H9 (cell line): ENCODE measurements at regions not wholly inside any gene's neighbourhood (a gene's known extent, or its start where the extent isn't known, plus 50 kb on each side); places are given as distances from the start of the nearest gene placed in this dataset.

Source experiments
- DNase-seq: peaks from one replicate; pipeline ENCODE4 v3.0.0-alpha.2; 2017
- H2AFZ ChIP-seq: one replicate; pipeline ENCODE4 v1.6.1; 2013; ENCODE audit warnings: mild to moderate bottlenecking, low read length, control low read depth, moderate library complexity
- H2AK5ac ChIP-seq: 2 replicates; pipeline ENCODE4 v1.6.1; 2013; ENCODE audit warnings: low read length, control low read depth, mixed read lengths; ENCODE audit not compliant: insufficient read length
- H2BK120ac ChIP-seq: one replicate; pipeline ENCODE4 v1.6.1; 2013; ENCODE audit warnings: low read depth, mild to moderate bottlenecking, low read length, control low read depth, inconsistent platforms; ENCODE audit not compliant: poor library complexity, severe bottlenecking
- H2BK12ac ChIP-seq: 2 replicates; pipeline ENCODE4 v1.6.1; 2013; ENCODE audit warnings: low read length, control low read depth, mixed read lengths, low read depth; ENCODE audit not compliant: insufficient read length
- H2BK15ac ChIP-seq: 2 replicates; pipeline ENCODE4 v1.6.1; 2013; ENCODE audit warnings: low read depth, low read length, control low read depth
- H2BK20ac ChIP-seq: one replicate; pipeline ENCODE4 v1.6.1; 2013; ENCODE audit warnings: low read depth, mild to moderate bottlenecking, low read length, control low read depth, inconsistent platforms; ENCODE audit not compliant: poor library complexity, severe bottlenecking
- H2BK5ac ChIP-seq: 2 replicates; pipeline ENCODE4 v1.6.1; 2013; ENCODE audit warnings: low read length, control low read depth, mixed read lengths; ENCODE audit not compliant: insufficient read length
- H3K14ac ChIP-seq: 2 replicates; pipeline ENCODE4 v1.6.1; 2013; ENCODE audit warnings: low read length, control low read depth; ENCODE audit not compliant: insufficient read depth
- H3K18ac ChIP-seq: 2 replicates; pipeline ENCODE4 v1.6.1; 2013; ENCODE audit warnings: low read depth, mild to moderate bottlenecking, mixed read lengths, low read length, control low read depth; ENCODE audit not compliant: insufficient read length
- H3K23ac ChIP-seq: 2 replicates; pipeline ENCODE4 v1.6.1; 2013; ENCODE audit warnings: low read length, control low read depth, mixed read lengths, low read depth; ENCODE audit not compliant: insufficient read length
- H3K23me2 ChIP-seq: 2 replicates; pipeline ENCODE4 v1.6.1; 2013; ENCODE audit warnings: low read depth, mild to moderate bottlenecking, mixed read lengths, low read length, control low read depth; ENCODE audit not compliant: insufficient read length, poor library complexity, severe bottlenecking
- H3K27ac ChIP-seq: 2 replicates; pipeline ENCODE4 v1.5.1; 2013; ENCODE audit warnings: low read length, control low read depth, mixed read lengths, low read depth; ENCODE audit not compliant: insufficient read length
- H3K27me3 ChIP-seq: 2 replicates; pipeline ENCODE4 v1.6.1; 2013; ENCODE audit warnings: low read length, control low read depth, inconsistent platforms; ENCODE audit not compliant: insufficient read depth
- H3K4ac ChIP-seq: 2 replicates; pipeline ENCODE4 v1.6.1; 2013; ENCODE audit warnings: low read depth, mild to moderate bottlenecking, control low read depth, inconsistent platforms, low read length, moderate library complexity
- H3K4me1 ChIP-seq: 2 replicates; pipeline ENCODE4 v1.6.1; 2013; ENCODE audit warnings: low read length, control low read depth, inconsistent platforms; ENCODE audit not compliant: insufficient read depth
- H3K4me2 ChIP-seq: 2 replicates; pipeline ENCODE4 v1.6.1; 2013; ENCODE audit warnings: low read length, control low read depth, mixed read lengths; ENCODE audit not compliant: insufficient read length, insufficient read depth
- H3K56ac ChIP-seq: 2 replicates; pipeline ENCODE4 v1.6.1; 2013; ENCODE audit warnings: low read depth, mild to moderate bottlenecking, mixed read lengths, low read length, control low read depth; ENCODE audit not compliant: insufficient read length
- H3K79me1 ChIP-seq: 2 replicates; pipeline ENCODE4 v1.6.1; 2013; ENCODE audit warnings: low read depth, mild to moderate bottlenecking, moderate library complexity, low read length, control low read depth, inconsistent platforms; ENCODE audit not compliant: insufficient read depth, poor library complexity, severe bottlenecking
- H3K79me2 ChIP-seq: 2 replicates; pipeline ENCODE4 v1.6.1; 2013; ENCODE audit warnings: low read length, control low read depth, inconsistent platforms; ENCODE audit not compliant: insufficient read depth
- H3K9ac ChIP-seq: 2 replicates; pipeline ENCODE4 v1.6.1; 2013; ENCODE audit warnings: low read length, control low read depth, mixed read lengths; ENCODE audit not compliant: insufficient read length; ENCODE audit errors: extremely low read depth
- H3K9me3 ChIP-seq: one replicate; pipeline ENCODE4 v1.6.1; 2013; ENCODE audit warnings: low read depth, low read length, inconsistent platforms; ENCODE audit not compliant: control insufficient read depth
- H3T11ph ChIP-seq: one replicate; pipeline ENCODE4 v1.6.1; 2013; ENCODE audit warnings: mild to moderate bottlenecking, low read length, control low read depth, inconsistent platforms
- H4K20me1 ChIP-seq: one replicate; pipeline ENCODE4 v1.6.1; 2013; ENCODE audit not compliant: control insufficient read depth, insufficient read length, insufficient read depth
- H4K5ac ChIP-seq: 2 replicates; pipeline ENCODE4 v1.6.1; 2013; ENCODE audit warnings: low read depth, mild to moderate bottlenecking, mixed read lengths, low read length, control low read depth; ENCODE audit not compliant: insufficient read length
- H4K8ac ChIP-seq: replicated peaks from 2 replicates; pipeline ENCODE4 v1.6.1; 2013; ENCODE audit warnings: low read length, control low read depth, mixed read lengths, low read depth; ENCODE audit not compliant: insufficient read length
- H4K91ac ChIP-seq: 2 replicates; pipeline ENCODE4 v1.6.1; 2013; ENCODE audit warnings: low read depth, mild to moderate bottlenecking, moderate library complexity, mixed read lengths, low read length, control low read depth; ENCODE audit not compliant: insufficient read length
- H3K27ac Mint-ChIP-seq, 3 experiments: 2 replicates in 2 of 3; 3 replicates in 1 of 3; pipeline ENCODE4 v1.8.0; 2020 to 2021; ENCODE audit warnings: mixed read lengths in 3 of 3, mild to moderate bottlenecking in 1 of 3, moderate library complexity in 1 of 3
- H3K27me3 Mint-ChIP-seq: 2 replicates; pipeline ENCODE4 v1.8.0; 2021; ENCODE audit warnings: low read depth, mild to moderate bottlenecking, moderate library complexity, mixed read lengths
- H3K36me3 Mint-ChIP-seq, 3 experiments: 2 replicates in 2 of 3; 3 replicates in 1 of 3; pipeline ENCODE4 v1.8.0; 2020 to 2021; ENCODE audit warnings: low read depth in 3 of 3, mixed read lengths in 3 of 3; ENCODE audit not compliant: insufficient read depth in 1 of 3
- H3K4me1 Mint-ChIP-seq, 2 experiments: 2 replicates each; pipeline ENCODE4 v1.8.0; 2020; ENCODE audit warnings: mixed read lengths in 2 of 2
- H3K4me3 Mint-ChIP-seq, 2 experiments: 2 replicates in 1 of 2; 3 replicates in 1 of 2; pipeline ENCODE4 v1.8.0; 2020 to 2021; ENCODE audit warnings: mild to moderate bottlenecking in 2 of 2, mixed read lengths in 2 of 2, moderate library complexity in 1 of 2
- H3K9me3 Mint-ChIP-seq, 2 experiments: 2 replicates in 1 of 2; 3 replicates in 1 of 2; pipeline ENCODE4 v1.8.0; 2020; ENCODE audit warnings: mild to moderate bottlenecking in 2 of 2, mixed read lengths in 2 of 2, moderate library complexity in 1 of 2
- WGBS: extraction: QIAGEN DNeasy Blood & Tissue Kit; methylation state at CpG from one replicate; pipeline ENCODE4 v1.1.7; 2013; ENCODE audit warnings: missing lambda C conversion rate, low lambda C conversion rate, mixed read lengths; ENCODE audit not compliant: insufficient read length; ENCODE audit errors: extremely low coverage; 5-methylcytosine and 5-hydroxymethylcytosine counted together
- TF ChIP-seq, protein P1 (sequence below): fragments of 200-600 bp; sonication (generic); conservative IDR thresholded peaks from 3 replicates; pipeline ENCODE4 v1.8.0; 2021; ENCODE audit warnings: antibody characterized with exemption, mild to moderate bottlenecking

DNA sequence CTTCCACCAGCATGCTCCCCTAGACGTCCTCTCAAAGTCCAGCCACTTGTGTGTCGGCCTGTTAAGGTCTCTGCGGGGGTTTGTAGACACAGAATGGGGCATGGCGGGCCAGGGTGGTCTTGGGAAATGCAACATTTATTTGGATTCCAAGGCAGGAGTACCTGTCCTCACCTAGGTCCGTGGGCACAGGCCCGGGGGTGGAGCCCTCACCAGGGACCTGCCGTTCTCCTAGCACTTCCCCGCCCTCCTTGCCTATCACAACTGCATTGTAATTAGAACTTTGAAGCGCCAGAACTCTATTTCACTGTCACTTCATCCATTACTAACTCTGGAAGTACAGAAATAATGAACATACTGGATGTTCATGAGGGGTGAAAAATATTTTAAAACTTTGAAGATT is 268.3 kb upstream of the ACTBL2 start:
- Histone ChIP-seq H4K20me1 (no peaks in the 10 kb centered on the region), H3K9ac (no peak overlapping the region), H3K23me2 (no peaks in the 10 kb centered on the region), H2BK120ac (no peak overlapping the region), H2BK15ac (no peak overlapping the region), H4K8ac (no peak overlapping the region), H2BK20ac (no peak overlapping the region), H3K27ac (no peak overlapping the region), H3K4ac (no peak overlapping the region), H2BK5ac (no peak overlapping the region), H4K5ac (no peak overlapping the region), H3K4me1 (no peaks in the 10 kb centered on the region), H3K4me2 (no peak overlapping the region), H3K56ac (no peak overlapping the region), H2BK12ac (no peak overlapping the region), H3K27me3 (no peaks in the 10 kb centered on the region), H3T11ph (no peak overlapping the region), H3K14ac (no peak overlapping the region), H3K79me1 (no peaks in the 10 kb centered on the region), H3K79me2 (no peaks in the 10 kb centered on the region), H3K18ac (no peak overlapping the region), H3K23ac (no peak overlapping the region), H2AFZ (no peak overlapping the region), H3K9me3 (no peaks in the 10 kb centered on the region), H4K91ac (no peak overlapping the region), H2AK5ac (no peak overlapping the region)
- no peak for DNase-seq
- H3K9me3 Mint-ChIP-seq = no peaks in the 10 kb centered on the region
- H3K4me1 Mint-ChIP-seq = no peaks in the 10 kb centered on the region
- WGBS = no CpG with 5 or more reads among the region's 9 CpGs
- H3K27ac Mint-ChIP-seq = no peak overlapping the region; a peak in 1 of 7 replicates
- no peaks in the 10 kb centered on the region for H3K36me3 Mint-ChIP-seq
- peaks cover 2% of the 10 kb centered on the region; the same call in 1 of the 2 replicates for H3K27me3 Mint-ChIP-seq
- no peak overlapping the region for H3K4me3 Mint-ChIP-seq
- TF ChIP-seq, protein P1, sequence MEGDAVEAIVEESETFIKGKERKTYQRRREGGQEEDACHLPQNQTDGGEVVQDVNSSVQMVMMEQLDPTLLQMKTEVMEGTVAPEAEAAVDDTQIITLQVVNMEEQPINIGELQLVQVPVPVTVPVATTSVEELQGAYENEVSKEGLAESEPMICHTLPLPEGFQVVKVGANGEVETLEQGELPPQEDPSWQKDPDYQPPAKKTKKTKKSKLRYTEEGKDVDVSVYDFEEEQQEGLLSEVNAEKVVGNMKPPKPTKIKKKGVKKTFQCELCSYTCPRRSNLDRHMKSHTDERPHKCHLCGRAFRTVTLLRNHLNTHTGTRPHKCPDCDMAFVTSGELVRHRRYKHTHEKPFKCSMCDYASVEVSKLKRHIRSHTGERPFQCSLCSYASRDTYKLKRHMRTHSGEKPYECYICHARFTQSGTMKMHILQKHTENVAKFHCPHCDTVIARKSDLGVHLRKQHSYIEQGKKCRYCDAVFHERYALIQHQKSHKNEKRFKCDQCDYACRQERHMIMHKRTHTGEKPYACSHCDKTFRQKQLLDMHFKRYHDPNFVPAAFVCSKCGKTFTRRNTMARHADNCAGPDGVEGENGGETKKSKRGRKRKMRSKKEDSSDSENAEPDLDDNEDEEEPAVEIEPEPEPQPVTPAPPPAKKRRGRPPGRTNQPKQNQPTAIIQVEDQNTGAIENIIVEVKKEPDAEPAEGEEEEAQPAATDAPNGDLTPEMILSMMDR = no peak
